ENCODE measurements at regions not wholly inside any gene's neighbourhood (a gene's known extent, or its start where the extent isn't known, plus 50 kb on each side); places are given as distances from the start of the nearest gene placed in this dataset.
"Not testable (repeated sequence)": the region's sequence is repeated elsewhere in the genome, so short reads cannot be mapped to it uniquely, and the experiment has no call there.

DNA sequence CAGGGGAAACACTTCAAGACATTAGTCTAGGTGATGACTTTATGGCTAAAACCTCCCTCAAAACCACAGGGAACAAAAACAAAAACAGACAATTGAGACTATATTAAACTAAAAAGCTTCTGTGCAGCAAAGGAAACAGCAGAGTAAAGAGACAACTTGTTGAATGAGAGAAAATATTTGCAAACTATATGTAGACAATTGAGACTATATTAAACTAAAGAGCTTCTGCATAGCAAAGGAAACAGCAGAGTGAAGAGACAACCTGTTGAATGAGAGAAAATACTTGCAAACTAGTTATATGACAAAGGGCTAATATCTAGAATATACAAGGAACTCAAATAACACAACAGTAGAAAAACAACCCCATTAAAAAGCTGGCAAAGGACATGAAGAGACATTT is 136.4 kb downstream of the IBTK start:
- no peak overlapping the region for H3K14ac ChIP-seq (ENCODE audit: insufficient read depth, low read length)
- Mint-ChIP-seq H3K9me3 (peaks cover 7 to 15% of the 10 kb centered on the region in 2 experiments; a peak in 4 of 5 replicates), H3K36me3 (ENCODE audit: insufficient read depth in 1 of 3, low read depth in 3 of 3) (peaks cover 0 to 5% (median 2%) of the 10 kb centered on the region in 3 experiments; a peak in 2 of 7 replicates), H3K4me3 (no peak overlapping the region), H3K27ac (no peak overlapping the region), H3K27me3 (ENCODE audit: low read depth) (no peaks in the 10 kb centered on the region), H3K4me1 (no peaks in the 10 kb centered on the region)
- H3K27ac ChIP-seq (ENCODE audit: insufficient read length, low read depth, low read length) = no peak overlapping the region
- no peak for DNase-seq
- H3K9me3 ChIP-seq (ENCODE audit: control insufficient read depth, low read depth, low read length) = no peaks in the 10 kb centered on the region
- no peak overlapping the region for H3K4me2 ChIP-seq (ENCODE audit: insufficient read depth, insufficient read length, low read length)
- no peak overlapping the region for H2BK12ac ChIP-seq (ENCODE audit: insufficient read length, low read depth, low read length)
- H2AFZ ChIP-seq (ENCODE audit: low read length) = no peak overlapping the region
- no peak overlapping the region for H3K23ac ChIP-seq (ENCODE audit: insufficient read length, low read depth, low read length)
- no peak overlapping the region for H3K4ac ChIP-seq (ENCODE audit: low read depth, low read length)
- no peak overlapping the region for H2AK5ac ChIP-seq (ENCODE audit: insufficient read length, low read length)
- H3T11ph ChIP-seq (ENCODE audit: low read length) = no peak overlapping the region
- TF ChIP-seq, protein P1, sequence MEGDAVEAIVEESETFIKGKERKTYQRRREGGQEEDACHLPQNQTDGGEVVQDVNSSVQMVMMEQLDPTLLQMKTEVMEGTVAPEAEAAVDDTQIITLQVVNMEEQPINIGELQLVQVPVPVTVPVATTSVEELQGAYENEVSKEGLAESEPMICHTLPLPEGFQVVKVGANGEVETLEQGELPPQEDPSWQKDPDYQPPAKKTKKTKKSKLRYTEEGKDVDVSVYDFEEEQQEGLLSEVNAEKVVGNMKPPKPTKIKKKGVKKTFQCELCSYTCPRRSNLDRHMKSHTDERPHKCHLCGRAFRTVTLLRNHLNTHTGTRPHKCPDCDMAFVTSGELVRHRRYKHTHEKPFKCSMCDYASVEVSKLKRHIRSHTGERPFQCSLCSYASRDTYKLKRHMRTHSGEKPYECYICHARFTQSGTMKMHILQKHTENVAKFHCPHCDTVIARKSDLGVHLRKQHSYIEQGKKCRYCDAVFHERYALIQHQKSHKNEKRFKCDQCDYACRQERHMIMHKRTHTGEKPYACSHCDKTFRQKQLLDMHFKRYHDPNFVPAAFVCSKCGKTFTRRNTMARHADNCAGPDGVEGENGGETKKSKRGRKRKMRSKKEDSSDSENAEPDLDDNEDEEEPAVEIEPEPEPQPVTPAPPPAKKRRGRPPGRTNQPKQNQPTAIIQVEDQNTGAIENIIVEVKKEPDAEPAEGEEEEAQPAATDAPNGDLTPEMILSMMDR (conservative IDR thresholded peaks at IDR 0.05) = no peak
- no peaks in the 10 kb centered on the region for H3K79me2 ChIP-seq (ENCODE audit: insufficient read depth, low read length)
- H4K5ac ChIP-seq (ENCODE audit: insufficient read length, low read depth, low read length) = no peak overlapping the region
- H3K4me1 ChIP-seq (ENCODE audit: insufficient read depth, low read length) = no peaks in the 10 kb centered on the region
- H3K27me3 ChIP-seq (ENCODE audit: insufficient read depth, low read length) = no peaks in the 10 kb centered on the region
- H4K91ac ChIP-seq (ENCODE audit: insufficient read length, low read depth, low read length) = no peak overlapping the region
- no peaks in the 10 kb centered on the region for H3K23me2 ChIP-seq (ENCODE audit: insufficient read length, low read depth, low read length, poor library complexity, severe bottlenecking)
- no peak overlapping the region for H3K9ac ChIP-seq (ENCODE audit: extremely low read depth, insufficient read length, low read length)
- H3K18ac ChIP-seq (ENCODE audit: insufficient read length, low read depth, low read length) = no peak overlapping the region
- no peaks in the 10 kb centered on the region for H3K79me1 ChIP-seq (ENCODE audit: insufficient read depth, low read depth, low read length, poor library complexity, severe bottlenecking)
- H2BK120ac ChIP-seq (ENCODE audit: low read depth, low read length, poor library complexity, severe bottlenecking) = no peak overlapping the region
- H2BK15ac ChIP-seq (ENCODE audit: low read depth, low read length) = no peak overlapping the region
- H2BK5ac ChIP-seq (ENCODE audit: insufficient read length, low read length) = no peak overlapping the region
- H2BK20ac ChIP-seq (ENCODE audit: low read depth, low read length, poor library complexity, severe bottlenecking) = no peak overlapping the region
- no peak overlapping the region for H3K56ac ChIP-seq (ENCODE audit: insufficient read length, low read depth, low read length)
- no peaks in the 10 kb centered on the region for H4K20me1 ChIP-seq (ENCODE audit: control insufficient read depth, insufficient read depth, insufficient read length)
- H4K8ac ChIP-seq (replicated peaks; ENCODE audit: insufficient read length, low read depth, low read length) = no peak overlapping the region

DNA sequence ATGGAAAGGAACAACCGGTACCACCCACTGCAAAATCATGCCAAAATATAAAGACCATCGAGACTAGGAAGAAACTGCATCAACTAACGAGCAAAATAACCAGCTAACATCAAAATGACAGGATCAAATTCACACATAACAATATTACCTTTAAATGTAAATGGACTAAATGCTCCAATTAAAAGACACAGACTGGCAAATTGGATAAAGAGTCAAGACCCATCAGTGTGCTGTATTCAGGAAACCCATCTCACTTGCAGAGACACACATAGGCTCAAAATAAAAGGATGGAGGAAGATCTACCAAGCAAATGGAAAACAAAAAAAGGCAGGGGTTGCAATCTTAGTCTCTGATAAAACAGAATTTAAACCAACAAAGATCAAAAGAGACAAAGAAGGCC is 144.4 kb downstream of the IBTK start:
- not testable (repeated sequence) for H4K20me1 ChIP-seq (ENCODE audit: control insufficient read depth, insufficient read depth, insufficient read length); H3K27me3 Mint-ChIP-seq (ENCODE audit: low read depth); H3K79me1 ChIP-seq (ENCODE audit: insufficient read depth, low read depth, low read length, poor library complexity, severe bottlenecking); H3K18ac ChIP-seq (ENCODE audit: insufficient read length, low read depth, low read length); H3K23ac ChIP-seq (ENCODE audit: insufficient read length, low read depth, low read length); H2BK120ac ChIP-seq (ENCODE audit: low read depth, low read length, poor library complexity, severe bottlenecking); H3K23me2 ChIP-seq (ENCODE audit: insufficient read length, low read depth, low read length, poor library complexity, severe bottlenecking); H2BK5ac ChIP-seq (ENCODE audit: insufficient read length, low read length); H3K9ac ChIP-seq (ENCODE audit: extremely low read depth, insufficient read length, low read length); H3K79me2 ChIP-seq (ENCODE audit: insufficient read depth, low read length); H3K27ac ChIP-seq (ENCODE audit: insufficient read length, low read depth, low read length); H2BK15ac ChIP-seq (ENCODE audit: low read depth, low read length); H2BK20ac ChIP-seq (ENCODE audit: low read depth, low read length, poor library complexity, severe bottlenecking); H2AFZ ChIP-seq (ENCODE audit: low read length); H4K8ac ChIP-seq (replicated peaks; ENCODE audit: insufficient read length, low read depth, low read length); DNase-seq; H3K27ac Mint-ChIP-seq; H4K91ac ChIP-seq (ENCODE audit: insufficient read length, low read depth, low read length); H3K4me2 ChIP-seq (ENCODE audit: insufficient read depth, insufficient read length, low read length); H3K27me3 ChIP-seq (ENCODE audit: insufficient read depth, low read length); H4K5ac ChIP-seq (ENCODE audit: insufficient read length, low read depth, low read length); H3T11ph ChIP-seq (ENCODE audit: low read length); H3K4ac ChIP-seq (ENCODE audit: low read depth, low read length); H3K14ac ChIP-seq (ENCODE audit: insufficient read depth, low read length); H3K56ac ChIP-seq (ENCODE audit: insufficient read length, low read depth, low read length); H3K4me1 ChIP-seq (ENCODE audit: insufficient read depth, low read length); H2BK12ac ChIP-seq (ENCODE audit: insufficient read length, low read depth, low read length); H3K9me3 ChIP-seq (ENCODE audit: control insufficient read depth, low read depth, low read length); H3K4me3 Mint-ChIP-seq; H2AK5ac ChIP-seq (ENCODE audit: insufficient read length, low read length); H3K4me1 Mint-ChIP-seq
- WGBS (ENCODE audit: extremely low coverage, insufficient read length, low lambda C conversion rate) = no CpG with 5 or more reads among the region's 3 CpGs
- H3K36me3 Mint-ChIP-seq (ENCODE audit: insufficient read depth in 1 of 3, low read depth in 3 of 3) = peaks cover 5 to 17% (median 6%) of the 10 kb centered on the region in 3 experiments; a peak in 6 of 7 replicates
- peaks cover 14 to 16% of the 10 kb centered on the region in 2 experiments; a peak in 4 of 5 replicates for H3K9me3 Mint-ChIP-seq

All from H9 (cell line).